Body of pancreas (tissue), 4 donors: ENCODE measurements at regions not wholly inside any gene's neighbourhood (a gene's known extent, or its start where the extent isn't known, plus 50 kb on each side); places are given as distances from the start of the nearest gene placed in this dataset.

Experiments
- ATAC-seq: fragments of 150-250 bp; one replicate; pipeline ENCODE4 v1.9.1; 2016
- DNase-seq, 4 donors: peaks; one replicate each; pipeline ENCODE4 v3.0.0-alpha.2; 2019
- H3K27ac ChIP-seq, 4 donors: fragments of 200-600 bp; sonication (generic); 1 replicate in 3 of 4; 2 replicates in 1 of 4; pipeline versions ENCODE4 v1.5.1 to v1.6.1; 2016 to 2019; ENCODE audit warnings: mild to moderate bottlenecking in 1 of 4, mixed read lengths in 1 of 4, moderate library complexity in 1 of 4
- H3K27me3 ChIP-seq, 2 donors: fragments of 200-600 bp; sonication (generic); one replicate each; pipeline ENCODE4 v1.6.0; 2016; ENCODE audit warnings: mild to moderate bottlenecking in 1 of 2
- H3K36me3 ChIP-seq, 2 donors: fragments of 200-600 bp; sonication (generic); replicated peaks in 1 of 2; 2 replicates each; pipeline ENCODE4 v1.5.1; 2016; ENCODE audit warnings: low read depth in 2 of 2; ENCODE audit not compliant: insufficient read depth in 1 of 2
- H3K4me1 ChIP-seq: fragments of 200-600 bp; sonication (generic); one replicate; pipeline ENCODE4 v1.6.0; 2016
- H3K4me3 ChIP-seq, 2 donors: fragments of 200-600 bp; sonication (generic); 1 replicate in 1 of 2; 2 replicates in 1 of 2; pipeline ENCODE4 v1.5.1; 2016 to 2019
- H3K9me3 ChIP-seq, 3 donors: fragments of 200-600 bp; sonication (generic); 1 replicate in 2 of 3; 2 replicates in 1 of 3; pipeline ENCODE4 v1.5.1; 2016
- POLR2A ChIP-seq, 3 donors: fragments of 450-650 bp; IDR thresholded peaks; one replicate each; pipeline ENCODE4 v1.6.1; 2016; ENCODE audit warnings: antibody characterized with exemption in 3 of 3, mild to moderate bottlenecking in 2 of 3
- WGBS, 2 donors: methylation state at CpG; one replicate each; pipeline ENCODE4 v1.1.5; 2017; 5-methylcytosine and 5-hydroxymethylcytosine counted together
- intact Hi-C: fragments of 100-400 bp; cut with DNase I; formaldehyde crosslinking; loops from one replicate; pipeline ENCODE4 v1.15.1; 2023
- TF ChIP-seq, protein P1 (sequence below), 7 experiments: fragments of 450-650 bp in 4 of 7; fragments of 200-600 bp in 3 of 7; sonication (generic) in 3 of 7; IDR thresholded peaks; one replicate each; pipeline ENCODE4 v1.5.1; 2016 to 2019; ENCODE audit warnings: antibody characterized with exemption in 7 of 7

DNA sequence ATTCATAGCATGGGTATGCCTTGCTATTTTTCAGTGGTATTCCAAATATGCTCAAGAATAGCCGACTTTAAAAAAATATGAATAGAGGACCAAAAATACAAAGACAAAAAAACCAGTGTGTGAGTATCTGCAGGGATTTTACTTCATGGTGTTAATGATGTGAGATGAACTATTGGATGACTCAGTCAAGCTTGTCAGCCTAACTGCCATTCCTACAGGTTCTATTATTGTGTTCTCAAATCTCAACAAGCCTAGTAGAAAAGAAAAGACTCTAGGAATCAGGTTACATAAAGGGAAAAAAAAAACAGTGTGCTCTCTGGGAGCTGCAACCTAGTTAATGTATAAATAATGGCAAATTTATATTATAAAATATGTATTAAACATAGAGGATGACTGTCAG is 588.4 kb upstream of the BTBD3 start:
- 78 to 84% methylated on average over 1 of the region's 1 CpG for WGBS, 2 donors

DNA sequence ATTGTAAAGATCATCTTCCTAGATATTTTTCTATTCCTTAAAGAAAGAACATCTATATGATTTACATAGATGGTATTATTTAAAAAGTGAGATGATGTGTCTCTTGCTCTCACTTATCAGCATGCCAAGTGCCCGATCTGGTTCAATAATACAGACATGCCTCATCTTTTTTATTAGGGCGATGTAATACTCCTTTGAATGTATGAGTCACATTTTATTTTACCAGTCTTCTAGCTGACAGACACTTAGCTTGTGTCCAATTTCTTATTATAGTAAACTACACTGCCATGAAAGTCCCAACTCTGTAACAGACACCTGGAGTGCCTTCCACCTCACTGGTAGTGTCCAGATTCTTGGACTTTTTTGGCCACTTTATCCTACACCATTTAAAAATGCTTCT is 586.6 kb upstream of the BTBD3 start:
- ATAC-seq, result no peak
- Histone ChIP-seq H3K4me1 (no peaks in the 10 kb centered on the region), H3K4me3 (no peak overlapping the region), H3K9me3 (no peaks in the 10 kb centered on the region), H3K27ac (no peak overlapping the region), H3K36me3 (no peaks in the 10 kb centered on the region), H3K27me3 (no peaks in the 10 kb centered on the region)
- intact Hi-C loops, result no loop called here
- DNase-seq, result no peak
- TF ChIP-seq, protein P1, sequence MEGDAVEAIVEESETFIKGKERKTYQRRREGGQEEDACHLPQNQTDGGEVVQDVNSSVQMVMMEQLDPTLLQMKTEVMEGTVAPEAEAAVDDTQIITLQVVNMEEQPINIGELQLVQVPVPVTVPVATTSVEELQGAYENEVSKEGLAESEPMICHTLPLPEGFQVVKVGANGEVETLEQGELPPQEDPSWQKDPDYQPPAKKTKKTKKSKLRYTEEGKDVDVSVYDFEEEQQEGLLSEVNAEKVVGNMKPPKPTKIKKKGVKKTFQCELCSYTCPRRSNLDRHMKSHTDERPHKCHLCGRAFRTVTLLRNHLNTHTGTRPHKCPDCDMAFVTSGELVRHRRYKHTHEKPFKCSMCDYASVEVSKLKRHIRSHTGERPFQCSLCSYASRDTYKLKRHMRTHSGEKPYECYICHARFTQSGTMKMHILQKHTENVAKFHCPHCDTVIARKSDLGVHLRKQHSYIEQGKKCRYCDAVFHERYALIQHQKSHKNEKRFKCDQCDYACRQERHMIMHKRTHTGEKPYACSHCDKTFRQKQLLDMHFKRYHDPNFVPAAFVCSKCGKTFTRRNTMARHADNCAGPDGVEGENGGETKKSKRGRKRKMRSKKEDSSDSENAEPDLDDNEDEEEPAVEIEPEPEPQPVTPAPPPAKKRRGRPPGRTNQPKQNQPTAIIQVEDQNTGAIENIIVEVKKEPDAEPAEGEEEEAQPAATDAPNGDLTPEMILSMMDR (IDR thresholded peaks at IDR 0.05), result no peak
- TF ChIP-seq POLR2A (IDR thresholded peaks at IDR 0.05), result no peak
- WGBS, 2 donors, result 66 to 81% methylated on average over 2 of the region's 2 CpGs

More for the DNA sequence above, 588.4 kb upstream of the BTBD3 start:
- no peaks in the 10 kb centered on the region for H3K27me3 ChIP-seq
- no peak overlapping the region for H3K27ac ChIP-seq
- no peak for TF ChIP-seq POLR2A (IDR thresholded peaks at IDR 0.05)
- TF ChIP-seq, protein P1 (IDR thresholded peaks at IDR 0.05), result no peak
- no peaks in the 10 kb centered on the region for H3K9me3 ChIP-seq
- H3K4me1 ChIP-seq, result no peaks in the 10 kb centered on the region
- DNase-seq (no peak), ATAC-seq (no peak)
- H3K4me3 ChIP-seq, result no peak overlapping the region
- intact Hi-C loops, result no loop called here
- no peaks in the 10 kb centered on the region for H3K36me3 ChIP-seq

DNA sequence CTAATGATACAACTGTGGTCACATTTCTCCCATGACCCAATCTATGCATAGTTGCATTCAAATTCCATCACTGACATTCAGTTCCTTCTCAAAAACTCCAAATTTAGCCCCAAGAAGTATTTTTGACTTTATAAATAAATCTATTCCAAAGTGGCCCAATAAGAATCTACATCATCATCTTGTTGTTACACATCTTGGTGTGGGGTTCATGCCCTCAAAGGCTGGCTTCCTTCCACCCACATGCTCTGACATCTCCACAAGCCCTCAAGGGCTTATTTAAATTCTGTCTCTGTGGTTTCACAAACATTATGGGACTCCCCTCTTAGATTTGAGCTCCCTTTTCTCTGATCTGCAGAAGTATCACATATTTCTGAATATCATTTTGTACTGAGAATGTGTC is 585.3 kb upstream of the BTBD3 start:
- no peaks in the 10 kb centered on the region for H3K9me3 ChIP-seq
- ATAC-seq (no peak), DNase-seq (no peak)
- H3K4me3 ChIP-seq, result no peak overlapping the region
- TF ChIP-seq, protein P1 (IDR thresholded peaks at IDR 0.05), result no peak
- intact Hi-C loops, result no loop called here
- H3K27me3 ChIP-seq, result no peaks in the 10 kb centered on the region
- no peaks in the 10 kb centered on the region for H3K36me3 ChIP-seq
- H3K4me1 ChIP-seq, result no peaks in the 10 kb centered on the region
- H3K27ac ChIP-seq, result no peak overlapping the region

DNA sequence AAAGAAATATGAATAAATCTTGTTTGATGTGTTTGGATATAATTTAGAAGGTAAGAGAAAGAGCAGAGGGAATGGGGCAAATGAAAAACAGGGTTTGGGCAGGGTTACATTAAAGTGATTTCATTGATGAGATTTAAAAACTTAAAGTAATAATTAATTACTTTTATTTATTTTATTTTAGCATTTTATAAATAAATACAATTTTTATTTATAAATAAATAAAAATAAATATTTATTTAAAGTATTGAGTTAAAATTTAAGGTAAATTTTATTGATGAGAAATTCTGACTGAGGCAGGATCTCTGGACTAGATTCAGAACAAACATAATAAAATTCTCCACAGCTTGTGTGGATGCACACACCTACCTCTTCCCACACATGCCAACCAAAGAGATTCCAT is 584.1 kb upstream of the BTBD3 start:
- no peaks in the 10 kb centered on the region for H3K4me1 ChIP-seq
- ATAC-seq (no peak), DNase-seq (no peak)
- H3K36me3 ChIP-seq, result no peaks in the 10 kb centered on the region
- intact Hi-C loops, result no loop called here
- H3K9me3 ChIP-seq, result no peaks in the 10 kb centered on the region
- TF ChIP-seq POLR2A (IDR thresholded peaks at IDR 0.05), result no peak
- TF ChIP-seq, protein P1 (IDR thresholded peaks at IDR 0.05), result no peak
- H3K27ac ChIP-seq, result no peak overlapping the region
- H3K27me3 ChIP-seq, result no peaks in the 10 kb centered on the region
- no peak overlapping the region for H3K4me3 ChIP-seq

DNA sequence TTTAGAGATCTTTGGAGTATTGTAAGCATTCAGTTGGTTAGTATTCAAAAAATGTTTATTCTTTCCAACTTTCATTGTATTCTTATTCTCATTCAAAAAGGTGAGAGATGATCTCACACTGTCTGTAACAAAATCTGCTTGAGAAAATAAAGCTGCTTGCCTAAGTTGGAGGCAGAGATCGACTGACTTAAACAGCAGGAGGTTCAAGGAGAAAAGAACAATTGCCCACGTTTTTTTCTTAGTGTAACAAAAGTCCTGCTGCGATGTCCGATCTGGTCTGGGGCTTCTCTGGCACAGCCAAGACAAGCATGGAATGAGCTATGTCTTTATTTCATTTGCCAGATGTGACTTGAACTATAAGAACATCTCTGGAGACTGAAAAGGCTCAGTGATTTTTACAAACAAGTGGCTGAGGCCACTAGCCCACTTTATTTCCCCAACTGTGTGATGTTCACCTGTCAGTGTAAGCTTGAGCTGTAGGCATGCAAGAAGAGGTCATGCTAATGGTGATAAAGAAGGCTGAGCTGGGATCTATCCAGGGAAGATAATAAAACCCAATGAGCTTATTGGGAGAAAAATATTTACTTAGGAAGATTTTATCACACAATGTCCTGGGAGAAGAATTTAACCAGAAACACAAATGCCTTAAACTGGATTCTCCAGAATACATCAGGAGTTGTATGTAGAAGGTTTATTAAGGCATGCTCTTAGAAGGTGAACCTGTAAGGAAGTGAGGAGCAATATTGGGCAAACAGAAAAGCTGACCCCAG is 580.1 kb upstream of the BTBD3 start:
- ATAC-seq (no peak), DNase-seq (no peak)
- no peaks in the 10 kb centered on the region for H3K27me3 ChIP-seq
- H3K9me3 ChIP-seq, result no peaks in the 10 kb centered on the region
- no peaks in the 10 kb centered on the region for H3K36me3 ChIP-seq
- H3K4me1 ChIP-seq, result no peaks in the 10 kb centered on the region
- TF ChIP-seq, protein P1 (IDR thresholded peaks at IDR 0.05), result no peak
- TF ChIP-seq POLR2A (IDR thresholded peaks at IDR 0.05), result no peak
- H3K27ac ChIP-seq, result no peak overlapping the region
- H3K4me3 ChIP-seq, result no peak overlapping the region
- 51 to 59% methylated on average over 4 of the region's 4 CpGs for WGBS, 2 donors
- intact Hi-C loops, result no loop called here
